ENCODE measurements at regions not wholly inside any gene's neighbourhood (a gene's known extent, or its start where the extent isn't known, plus 50 kb on each side); places are given as distances from the start of the nearest gene placed in this dataset.

DNA sequence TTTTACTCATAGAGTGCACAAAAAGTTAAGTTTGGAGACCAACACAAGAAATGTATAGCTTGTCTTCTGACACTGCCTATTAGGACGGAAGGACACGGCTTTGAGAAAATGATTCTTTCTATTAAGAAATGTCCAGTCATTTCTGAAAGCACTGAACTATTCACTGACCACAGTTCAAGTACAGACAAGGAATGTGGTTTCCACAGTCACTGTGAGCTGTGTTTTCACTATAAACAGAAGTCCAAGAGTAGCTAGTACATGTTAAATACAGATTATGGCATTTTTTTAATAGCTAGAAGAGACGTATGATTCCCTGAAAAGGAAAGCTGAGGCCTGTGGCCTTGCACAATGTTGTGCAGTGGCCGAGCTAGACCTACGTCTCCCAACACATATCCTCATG lies 115.1 kb upstream of the GPM6A start:
- peak; percentile 59 for DNase-seq (ENCODE audit: low read depth)
- Mint-ChIP-seq H3K27me3 (ENCODE audit: low read depth, unreplicated experiment) (no peaks in the 10 kb centered on the region), H3K4me3 (ENCODE audit: unreplicated experiment) (no peak overlapping the region), H3K4me1 (ENCODE audit: low read depth, unreplicated experiment) (peaks cover 5% of the 10 kb centered on the region), H3K36me3 (ENCODE audit: low read depth, unreplicated experiment) (no peaks in the 10 kb centered on the region), H3K9me3 (ENCODE audit: unreplicated experiment) (no peaks in the 10 kb centered on the region), H3K27ac (ENCODE audit: unreplicated experiment) (peak overlapping the region; percentile 7)
- no peak for FAIRE-seq
- H3K4me3 ChIP-seq (ENCODE audit: insufficient read depth, low read depth, low read length): no peak overlapping the region
- no peak overlapping the region for H2AFZ ChIP-seq (ENCODE audit: low read depth, low read length)
- no peaks in the 10 kb centered on the region for H3K9me3 ChIP-seq (ENCODE audit: insufficient read depth, low read depth, low read length)
- H3K27ac ChIP-seq (ENCODE audit: low read depth, low read length): no peak overlapping the region
- no peak overlapping the region for H3K9ac ChIP-seq (ENCODE audit: low read length)
- H3K79me2 ChIP-seq (ENCODE audit: insufficient read depth, low read length): no peaks in the 10 kb centered on the region
- no peak overlapping the region for H3K4me2 ChIP-seq (ENCODE audit: low read length)
- H4K20me1 ChIP-seq (ENCODE audit: insufficient read depth, low read length): no peaks in the 10 kb centered on the region
- H3K4me1 ChIP-seq (ENCODE audit: insufficient read depth, low read length): no peaks in the 10 kb centered on the region
- no peaks in the 10 kb centered on the region for H3K36me3 ChIP-seq (ENCODE audit: insufficient read depth, low read length)
- TF ChIP-seq, protein P1, sequence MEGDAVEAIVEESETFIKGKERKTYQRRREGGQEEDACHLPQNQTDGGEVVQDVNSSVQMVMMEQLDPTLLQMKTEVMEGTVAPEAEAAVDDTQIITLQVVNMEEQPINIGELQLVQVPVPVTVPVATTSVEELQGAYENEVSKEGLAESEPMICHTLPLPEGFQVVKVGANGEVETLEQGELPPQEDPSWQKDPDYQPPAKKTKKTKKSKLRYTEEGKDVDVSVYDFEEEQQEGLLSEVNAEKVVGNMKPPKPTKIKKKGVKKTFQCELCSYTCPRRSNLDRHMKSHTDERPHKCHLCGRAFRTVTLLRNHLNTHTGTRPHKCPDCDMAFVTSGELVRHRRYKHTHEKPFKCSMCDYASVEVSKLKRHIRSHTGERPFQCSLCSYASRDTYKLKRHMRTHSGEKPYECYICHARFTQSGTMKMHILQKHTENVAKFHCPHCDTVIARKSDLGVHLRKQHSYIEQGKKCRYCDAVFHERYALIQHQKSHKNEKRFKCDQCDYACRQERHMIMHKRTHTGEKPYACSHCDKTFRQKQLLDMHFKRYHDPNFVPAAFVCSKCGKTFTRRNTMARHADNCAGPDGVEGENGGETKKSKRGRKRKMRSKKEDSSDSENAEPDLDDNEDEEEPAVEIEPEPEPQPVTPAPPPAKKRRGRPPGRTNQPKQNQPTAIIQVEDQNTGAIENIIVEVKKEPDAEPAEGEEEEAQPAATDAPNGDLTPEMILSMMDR (IDR thresholded peaks at IDR 0.05; ENCODE audit: insufficient read depth, low read depth, low read length): no peak
- no peaks in the 10 kb centered on the region for H3K27me3 ChIP-seq (ENCODE audit: insufficient read depth, low read length)

DNA sequence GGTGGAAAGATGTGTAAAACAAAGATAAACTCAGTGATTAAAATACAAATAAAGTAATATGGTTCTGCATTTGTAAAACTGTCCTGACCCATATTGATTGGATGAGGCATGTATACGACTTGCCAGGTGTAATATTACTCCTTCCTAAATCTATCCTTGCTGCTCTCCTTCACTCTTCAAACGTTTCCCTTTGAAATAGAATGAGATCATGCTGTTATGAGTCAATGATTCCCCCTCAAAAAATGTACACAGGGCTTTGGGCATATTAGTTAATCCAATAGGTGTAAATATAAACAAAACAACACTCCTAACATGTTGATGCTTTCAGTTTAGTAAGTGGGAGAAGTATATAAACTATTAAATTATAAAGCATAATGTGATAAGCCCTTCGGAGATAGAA lies 117.4 kb upstream of the GPM6A start:
- Mint-ChIP-seq H3K4me3 (ENCODE audit: unreplicated experiment) (no peak overlapping the region), H3K36me3 (ENCODE audit: low read depth, unreplicated experiment) (no peaks in the 10 kb centered on the region), H3K27ac (ENCODE audit: unreplicated experiment) (no peak overlapping the region), H3K27me3 (ENCODE audit: low read depth, unreplicated experiment) (no peaks in the 10 kb centered on the region), H3K4me1 (ENCODE audit: low read depth, unreplicated experiment) (peaks cover 5% of the 10 kb centered on the region), H3K9me3 (ENCODE audit: unreplicated experiment) (no peaks in the 10 kb centered on the region)
- Histone ChIP-seq H3K36me3 (ENCODE audit: insufficient read depth, low read length) (no peaks in the 10 kb centered on the region), H3K79me2 (ENCODE audit: insufficient read depth, low read length) (no peaks in the 10 kb centered on the region), H3K27me3 (ENCODE audit: insufficient read depth, low read length) (no peaks in the 10 kb centered on the region), H4K20me1 (ENCODE audit: insufficient read depth, low read length) (no peaks in the 10 kb centered on the region), H3K4me2 (ENCODE audit: low read length) (no peak overlapping the region), H3K4me1 (ENCODE audit: insufficient read depth, low read length) (no peaks in the 10 kb centered on the region), H3K9ac (ENCODE audit: low read length) (no peak overlapping the region), H3K4me3 (ENCODE audit: insufficient read depth, low read depth, low read length) (no peak overlapping the region), H3K27ac (ENCODE audit: low read depth, low read length) (no peak overlapping the region), H2AFZ (ENCODE audit: low read depth, low read length) (no peak overlapping the region), H3K9me3 (ENCODE audit: insufficient read depth, low read depth, low read length) (no peaks in the 10 kb centered on the region)
- no peak for TF ChIP-seq EZH2 (IDR thresholded peaks at IDR 0.05; ENCODE audit: insufficient read depth, low read length)
- TF ChIP-seq, protein P1 (IDR thresholded peaks at IDR 0.05; ENCODE audit: insufficient read depth, low read depth, low read length): no peak
- no peak for FAIRE-seq
- DNase-seq (ENCODE audit: low read depth): no peak

DNA sequence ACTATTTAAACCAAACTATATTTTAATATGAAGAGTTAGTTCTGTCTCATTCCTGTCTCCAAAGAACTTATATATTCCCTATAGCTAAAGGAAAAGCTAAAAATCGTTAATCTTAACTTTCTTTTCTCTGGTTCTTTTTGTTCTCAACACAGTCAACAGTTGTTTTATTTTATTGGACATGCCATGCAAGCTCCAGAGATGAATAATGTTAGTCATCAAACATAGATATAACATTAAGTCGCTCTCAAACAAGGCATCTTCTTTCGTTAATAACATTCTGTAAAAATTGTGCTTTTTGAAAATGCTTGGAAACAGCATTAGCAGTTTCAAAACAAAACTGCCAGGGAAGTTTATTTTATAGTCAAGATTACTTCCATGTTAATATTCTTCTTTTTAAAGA lies 117.9 kb upstream of the GPM6A start:
- FAIRE-seq (no peak), DNase-seq (ENCODE audit: low read depth) (no peak)
- Histone ChIP-seq H3K27me3 (ENCODE audit: insufficient read depth, low read length) (no peaks in the 10 kb centered on the region), H3K9ac (ENCODE audit: low read length) (no peak overlapping the region), H4K20me1 (ENCODE audit: insufficient read depth, low read length) (no peaks in the 10 kb centered on the region), H3K4me1 (ENCODE audit: insufficient read depth, low read length) (no peaks in the 10 kb centered on the region), H3K27ac (ENCODE audit: low read depth, low read length) (no peak overlapping the region), H3K79me2 (ENCODE audit: insufficient read depth, low read length) (no peaks in the 10 kb centered on the region), H3K4me3 (ENCODE audit: insufficient read depth, low read depth, low read length) (no peak overlapping the region), H2AFZ (ENCODE audit: low read depth, low read length) (no peak overlapping the region), H3K4me2 (ENCODE audit: low read length) (no peak overlapping the region), H3K36me3 (ENCODE audit: insufficient read depth, low read length) (no peaks in the 10 kb centered on the region), H3K9me3 (ENCODE audit: insufficient read depth, low read depth, low read length) (no peaks in the 10 kb centered on the region)
- TF ChIP-seq, protein P1 (IDR thresholded peaks at IDR 0.05; ENCODE audit: insufficient read depth, low read depth, low read length): no peak
- no peak for TF ChIP-seq EZH2 (IDR thresholded peaks at IDR 0.05; ENCODE audit: insufficient read depth, low read length)
- no peak overlapping the region for H3K4me3 Mint-ChIP-seq (ENCODE audit: unreplicated experiment)
- H3K27me3 Mint-ChIP-seq (ENCODE audit: low read depth, unreplicated experiment): no peaks in the 10 kb centered on the region
- H3K27ac Mint-ChIP-seq (ENCODE audit: unreplicated experiment): no peak overlapping the region
- H3K4me1 Mint-ChIP-seq (ENCODE audit: low read depth, unreplicated experiment): peaks cover 6% of the 10 kb centered on the region
- H3K36me3 Mint-ChIP-seq (ENCODE audit: low read depth, unreplicated experiment): no peaks in the 10 kb centered on the region
- H3K9me3 Mint-ChIP-seq (ENCODE audit: unreplicated experiment): no peaks in the 10 kb centered on the region
